SK-N-SH treated with all-trans-retinoic acid at 6 μM for 48 hours (cell line): ENCODE measurements at regions not wholly inside any gene's neighbourhood (a gene's known extent, or its start where the extent isn't known, plus 50 kb on each side); places are given as distances from the start of the nearest gene placed in this dataset.

Source experiments
- GLIS3 ChIP-seq: fragments of 250-450 bp; sonication (Bioruptor Pico); IDR thresholded peaks from 2 replicates; pipeline ENCODE4 v1.5.0; 2020; ENCODE audit warnings: mild to moderate bottlenecking, moderate library complexity
- RARB ChIP-seq: fragments of 250-450 bp; sonication (Bioruptor Pico); IDR thresholded peaks from 2 replicates; pipeline ENCODE4 v1.8.0; 2021; ENCODE audit warnings: mild to moderate bottlenecking, moderate library complexity
- SNAI2 ChIP-seq: fragments of 250-450 bp; sonication (Bioruptor Pico); IDR thresholded peaks from 2 replicates; pipeline ENCODE4 v1.5.0; 2020; ENCODE audit warnings: mild to moderate bottlenecking, moderate library complexity
- ZFP3 ChIP-seq: fragments of 250-450 bp; sonication (Bioruptor Pico); IDR thresholded peaks from 2 replicates; pipeline ENCODE4 v1.5.0; 2020; ENCODE audit warnings: mild to moderate bottlenecking, moderate library complexity
- TF ChIP-seq, protein P1 (sequence below): fragments of 250-450 bp; sonication (Bioruptor Pico); IDR thresholded peaks from 2 replicates; pipeline ENCODE4 v1.8.0; 2021; ENCODE audit warnings: low read depth, mild to moderate bottlenecking, moderate library complexity, borderline replicate concordance

DNA sequence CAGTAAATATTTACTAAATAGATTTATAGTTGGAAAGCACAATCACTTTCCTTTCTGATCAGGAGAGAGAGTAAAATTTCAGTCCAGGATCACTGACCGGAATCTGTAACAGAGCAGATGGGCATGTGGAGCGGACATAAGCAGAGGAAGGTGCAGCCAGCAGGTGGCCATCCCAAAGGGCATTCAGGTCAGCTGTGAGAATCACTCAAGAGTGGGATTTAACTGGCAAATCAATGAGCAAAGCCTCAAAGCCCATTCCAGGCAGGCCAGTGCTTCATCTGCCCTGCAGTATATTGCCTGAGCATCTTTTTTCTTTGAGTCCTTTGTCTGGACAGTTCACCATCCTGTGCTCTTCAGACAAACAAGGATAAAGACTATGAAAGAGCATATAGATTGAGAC lies 166.4 kb upstream of the SLC14A2 start:
- TF ChIP-seq ZFP3 (CRISPR knock-in tag) (no peak), RARB (no peak), GLIS3 (CRISPR knock-in tag) (no peak), SNAI2 (CRISPR knock-in tag) (no peak)
- TF ChIP-seq, protein P1, sequence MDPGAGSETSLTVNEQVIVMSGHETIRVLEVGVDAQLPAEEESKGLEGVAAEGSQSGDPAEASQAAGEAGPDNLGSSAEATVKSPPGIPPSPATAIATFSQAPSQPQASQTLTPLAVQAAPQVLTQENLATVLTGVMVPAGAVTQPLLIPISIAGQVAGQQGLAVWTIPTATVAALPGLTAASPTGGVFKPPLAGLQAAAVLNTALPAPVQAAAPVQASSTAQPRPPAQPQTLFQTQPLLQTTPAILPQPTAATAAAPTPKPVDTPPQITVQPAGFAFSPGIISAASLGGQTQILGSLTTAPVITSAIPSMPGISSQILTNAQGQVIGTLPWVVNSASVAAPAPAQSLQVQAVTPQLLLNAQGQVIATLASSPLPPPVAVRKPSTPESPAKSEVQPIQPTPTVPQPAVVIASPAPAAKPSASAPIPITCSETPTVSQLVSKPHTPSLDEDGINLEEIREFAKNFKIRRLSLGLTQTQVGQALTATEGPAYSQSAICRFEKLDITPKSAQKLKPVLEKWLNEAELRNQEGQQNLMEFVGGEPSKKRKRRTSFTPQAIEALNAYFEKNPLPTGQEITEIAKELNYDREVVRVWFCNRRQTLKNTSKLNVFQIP (CRISPR knock-in tag), result no peak
